ENCODE measurements at regions not wholly inside any gene's neighbourhood (a gene's known extent, or its start where the extent isn't known, plus 50 kb on each side); places are given as distances from the start of the nearest gene placed in this dataset.

GRCh38 chr1:14184454-14184853 is 414.0 kb upstream of the KAZN start:
- H3K36me3 ChIP-seq (ENCODE audit: control insufficient read depth, insufficient read depth, low read length), result no peaks in the 10 kb centered on the region
- no peak overlapping the region for H3K27ac Mint-ChIP-seq
- no peaks in the 10 kb centered on the region for H3K9me3 Mint-ChIP-seq
- H3K36me3 Mint-ChIP-seq, result no peaks in the 10 kb centered on the region
- TF ChIP-seq, protein P1, sequence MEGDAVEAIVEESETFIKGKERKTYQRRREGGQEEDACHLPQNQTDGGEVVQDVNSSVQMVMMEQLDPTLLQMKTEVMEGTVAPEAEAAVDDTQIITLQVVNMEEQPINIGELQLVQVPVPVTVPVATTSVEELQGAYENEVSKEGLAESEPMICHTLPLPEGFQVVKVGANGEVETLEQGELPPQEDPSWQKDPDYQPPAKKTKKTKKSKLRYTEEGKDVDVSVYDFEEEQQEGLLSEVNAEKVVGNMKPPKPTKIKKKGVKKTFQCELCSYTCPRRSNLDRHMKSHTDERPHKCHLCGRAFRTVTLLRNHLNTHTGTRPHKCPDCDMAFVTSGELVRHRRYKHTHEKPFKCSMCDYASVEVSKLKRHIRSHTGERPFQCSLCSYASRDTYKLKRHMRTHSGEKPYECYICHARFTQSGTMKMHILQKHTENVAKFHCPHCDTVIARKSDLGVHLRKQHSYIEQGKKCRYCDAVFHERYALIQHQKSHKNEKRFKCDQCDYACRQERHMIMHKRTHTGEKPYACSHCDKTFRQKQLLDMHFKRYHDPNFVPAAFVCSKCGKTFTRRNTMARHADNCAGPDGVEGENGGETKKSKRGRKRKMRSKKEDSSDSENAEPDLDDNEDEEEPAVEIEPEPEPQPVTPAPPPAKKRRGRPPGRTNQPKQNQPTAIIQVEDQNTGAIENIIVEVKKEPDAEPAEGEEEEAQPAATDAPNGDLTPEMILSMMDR (IDR thresholded peaks at IDR 0.05), result no peak
- H3K4me1 Mint-ChIP-seq, result no peaks in the 10 kb centered on the region
- no peaks in the 10 kb centered on the region for H3K4me1 ChIP-seq (ENCODE audit: control insufficient read depth, insufficient read depth, low read length)
- no peak for DNase-seq
- no peak overlapping the region for H3K4me3 ChIP-seq (ENCODE audit: low read length)
- H3K27me3 ChIP-seq (ENCODE audit: control insufficient read depth, insufficient read depth, low read length), result no peaks in the 10 kb centered on the region
- ATAC-seq, result no peak
- no peak overlapping the region for H3K27ac ChIP-seq (ENCODE audit: low read length)
- peaks cover 17 to 54% of the 10 kb centered on the region in 2 donors for H3K27me3 Mint-ChIP-seq (ENCODE audit: low read depth in 2 of 2)
- no peak overlapping the region for H3K4me3 Mint-ChIP-seq
- WGBS (ENCODE audit: insufficient coverage), result 76% methylated on average over 5 of the region's 6 CpGs
- intact Hi-C loops (cut with micrococcal nuclease), result no loop called here
- H3K9me3 ChIP-seq (ENCODE audit: control insufficient read depth, insufficient read depth, low read length), result no peaks in the 10 kb centered on the region

DNA sequence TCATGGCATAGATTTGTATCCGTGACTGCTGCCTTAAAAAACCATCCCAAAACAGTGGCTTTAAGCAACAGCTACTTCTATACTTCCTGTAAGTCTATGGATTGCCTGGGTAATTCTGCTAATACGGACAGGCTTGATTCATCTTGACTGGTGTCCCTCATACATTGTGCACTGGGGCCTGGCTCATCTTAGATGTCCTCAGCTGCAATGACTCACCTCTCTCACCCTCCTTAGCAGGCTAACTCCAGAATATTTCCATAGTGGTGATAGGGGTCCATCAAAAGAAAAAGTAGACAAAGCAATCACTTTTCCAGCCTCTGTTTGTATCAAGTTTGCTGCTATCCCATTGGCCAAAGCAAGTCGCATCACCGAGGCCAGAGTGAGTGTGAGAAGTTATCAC is 409.1 kb upstream of the KAZN start:
- H3K27me3 ChIP-seq (ENCODE audit: control insufficient read depth, insufficient read depth, low read length), result no peaks in the 10 kb centered on the region
- H3K27me3 Mint-ChIP-seq (ENCODE audit: low read depth in 2 of 2), result peaks cover 5 to 22% of the 10 kb centered on the region in 2 donors
- DNase-seq, result no peak
- H3K4me1 Mint-ChIP-seq, result no peaks in the 10 kb centered on the region
- intact Hi-C loops (cut with micrococcal nuclease), result no loop called here
- H3K27ac Mint-ChIP-seq, result no peak overlapping the region
- H3K36me3 ChIP-seq (ENCODE audit: control insufficient read depth, insufficient read depth, low read length), result no peaks in the 10 kb centered on the region
- TF ChIP-seq, protein P1 (IDR thresholded peaks at IDR 0.05), result no peak
- no peaks in the 10 kb centered on the region for H3K4me1 ChIP-seq (ENCODE audit: control insufficient read depth, insufficient read depth, low read length)
- H3K4me3 ChIP-seq (ENCODE audit: low read length), result no peak overlapping the region
- no peak overlapping the region for H3K4me3 Mint-ChIP-seq
- no peaks in the 10 kb centered on the region for H3K36me3 Mint-ChIP-seq
- no peak overlapping the region for H3K27ac ChIP-seq (ENCODE audit: low read length)
- no peaks in the 10 kb centered on the region for H3K9me3 Mint-ChIP-seq
- 76% methylated on average over 2 of the region's 4 CpGs for WGBS (ENCODE audit: insufficient coverage)
- ATAC-seq, result no peak
- H3K9me3 ChIP-seq (ENCODE audit: control insufficient read depth, insufficient read depth, low read length), result no peaks in the 10 kb centered on the region

DNA sequence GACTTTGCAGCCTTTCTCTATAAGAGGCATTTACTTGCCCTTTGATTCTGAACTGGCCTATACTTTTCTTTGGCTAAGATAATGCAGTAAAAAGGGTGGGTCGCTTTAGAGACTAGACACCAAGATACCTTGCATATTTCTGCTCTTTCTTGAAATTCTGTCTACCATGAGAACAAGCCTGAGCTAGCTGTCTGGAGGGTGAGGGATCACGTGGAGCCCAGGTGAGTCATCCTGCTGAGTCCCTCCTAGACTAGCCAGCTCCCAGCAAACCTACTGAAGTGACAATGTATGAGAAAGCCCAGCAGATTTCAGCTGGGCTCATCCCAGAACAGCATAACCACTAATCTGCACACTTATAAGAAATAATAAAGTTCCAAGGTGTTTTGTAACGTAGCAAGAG is 408.0 kb upstream of the KAZN start:
- H3K4me1 Mint-ChIP-seq, result no peaks in the 10 kb centered on the region

DNA sequence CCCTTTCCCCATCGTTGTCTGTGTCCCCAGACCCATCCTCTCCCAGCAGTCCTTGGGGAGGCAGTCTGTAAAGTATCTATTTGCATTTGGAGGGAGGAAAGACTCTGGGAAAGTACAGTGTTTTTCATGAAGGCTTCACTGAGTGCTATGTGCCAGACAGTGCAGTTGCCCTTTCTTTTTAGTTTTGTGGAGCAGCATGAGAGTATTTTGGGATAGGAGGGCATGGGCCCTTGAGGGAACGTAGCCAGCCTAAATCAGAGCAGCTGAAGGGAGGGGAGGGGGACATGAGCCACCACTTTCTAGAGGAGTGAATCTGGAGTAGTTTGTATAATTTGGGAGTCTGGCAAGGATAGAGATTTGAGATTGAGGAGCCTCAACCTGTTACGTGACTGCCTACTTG is 404.0 kb upstream of the KAZN start:
- Histone ChIP-seq H3K27me3 (ENCODE audit: control insufficient read depth, insufficient read depth, low read length) (peaks cover 3% of the 10 kb centered on the region), H3K27ac (ENCODE audit: low read length) (no peak overlapping the region), H3K36me3 (ENCODE audit: control insufficient read depth, insufficient read depth, low read length) (no peaks in the 10 kb centered on the region), H3K9me3 (ENCODE audit: control insufficient read depth, insufficient read depth, low read length) (no peaks in the 10 kb centered on the region), H3K4me3 (ENCODE audit: low read length) (no peak overlapping the region), H3K4me1 (ENCODE audit: control insufficient read depth, insufficient read depth, low read length) (no peaks in the 10 kb centered on the region)
- WGBS (ENCODE audit: insufficient coverage), result 78% methylated on average over 3 of the region's 3 CpGs
- intact Hi-C loops (cut with micrococcal nuclease), result no loop called here
- Mint-ChIP-seq H3K4me1 (no peaks in the 10 kb centered on the region), H3K4me3 (no peak overlapping the region), H3K9me3 (no peaks in the 10 kb centered on the region), H3K36me3 (no peaks in the 10 kb centered on the region), H3K27me3 (ENCODE audit: low read depth in 2 of 2) (peaks cover 0 to 3% of the 10 kb centered on the region in 2 donors), H3K27ac (no peak overlapping the region)
- DNase-seq (no peak), ATAC-seq (no peak)
- TF ChIP-seq, protein P1 (IDR thresholded peaks at IDR 0.05), result no peak

More for the DNA sequence above, 408.0 kb upstream of the KAZN start:
- TF ChIP-seq, protein P1 (IDR thresholded peaks at IDR 0.05), result no peak
- Mint-ChIP-seq H3K9me3 (no peaks in the 10 kb centered on the region), H3K36me3 (no peaks in the 10 kb centered on the region), H3K4me3 (no peak overlapping the region), H3K27ac (no peak overlapping the region), H3K27me3 (ENCODE audit: low read depth in 2 of 2) (peaks cover 5 to 22% of the 10 kb centered on the region in 2 donors)
- no peaks in the 10 kb centered on the region for H3K4me1 ChIP-seq (ENCODE audit: control insufficient read depth, insufficient read depth, low read length)
- H3K36me3 ChIP-seq (ENCODE audit: control insufficient read depth, insufficient read depth, low read length), result no peaks in the 10 kb centered on the region
- no peak for DNase-seq
- WGBS (ENCODE audit: insufficient coverage), result 92% methylated on average over 1 of the region's 3 CpGs
- H3K27me3 ChIP-seq (ENCODE audit: control insufficient read depth, insufficient read depth, low read length), result no peaks in the 10 kb centered on the region
- no peak for ATAC-seq
- H3K4me3 ChIP-seq (ENCODE audit: low read length), result no peak overlapping the region
- intact Hi-C loops (cut with micrococcal nuclease), result no loop called here
- H3K27ac ChIP-seq (ENCODE audit: low read length), result no peak overlapping the region
- H3K9me3 ChIP-seq (ENCODE audit: control insufficient read depth, insufficient read depth, low read length), result no peaks in the 10 kb centered on the region
